ENCODE measurements at regions not wholly inside any gene's neighbourhood (a gene's known extent, or its start where the extent isn't known, plus 50 kb on each side); places are given as distances from the start of the nearest gene placed in this dataset.

DNA sequence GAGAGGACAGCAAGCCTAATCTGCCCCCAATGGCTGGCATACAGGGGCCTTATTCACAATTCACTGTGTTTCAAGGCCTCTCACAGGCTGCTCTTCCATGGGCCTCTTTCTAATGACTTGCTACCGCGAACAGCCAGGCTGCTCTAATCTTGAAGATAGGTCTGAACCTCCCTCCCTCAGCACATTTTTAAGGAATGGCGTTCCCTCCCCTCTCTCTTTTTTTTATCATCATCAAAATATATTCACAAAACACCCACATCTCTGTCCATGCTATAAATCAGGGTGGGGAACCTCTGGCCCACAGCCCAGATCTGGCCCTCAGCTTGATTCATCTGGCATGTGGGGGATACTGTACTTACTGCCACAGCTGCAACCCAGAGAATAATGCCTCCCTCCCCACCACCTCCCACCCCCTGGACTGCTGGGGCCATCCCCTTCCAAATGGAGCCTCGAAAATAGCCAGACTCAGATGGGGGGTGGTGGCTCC, 62.5 kb downstream of the PABIR2 start:
- H3K9me3 Mint-ChIP-seq (ENCODE audit: low read depth): no peaks in the 10 kb centered on the region
- no peaks in the 10 kb centered on the region for H3K36me3 Mint-ChIP-seq (ENCODE audit: low read depth)
- intact Hi-C loops (cut with DNase I, micrococcal nuclease): no loop called here
- no peak overlapping the region for H3K27ac Mint-ChIP-seq
- H3K4me1 Mint-ChIP-seq: no peaks in the 10 kb centered on the region
- H3K27me3 Mint-ChIP-seq: peaks cover 7% of the 10 kb centered on the region
- ChIA-PET POLR2A (no interaction called here), CTCF (no interaction called here)
- no peak overlapping the region for H3K4me3 Mint-ChIP-seq
- DNase-seq: no peak
- ATAC-seq: no peak

DNA sequence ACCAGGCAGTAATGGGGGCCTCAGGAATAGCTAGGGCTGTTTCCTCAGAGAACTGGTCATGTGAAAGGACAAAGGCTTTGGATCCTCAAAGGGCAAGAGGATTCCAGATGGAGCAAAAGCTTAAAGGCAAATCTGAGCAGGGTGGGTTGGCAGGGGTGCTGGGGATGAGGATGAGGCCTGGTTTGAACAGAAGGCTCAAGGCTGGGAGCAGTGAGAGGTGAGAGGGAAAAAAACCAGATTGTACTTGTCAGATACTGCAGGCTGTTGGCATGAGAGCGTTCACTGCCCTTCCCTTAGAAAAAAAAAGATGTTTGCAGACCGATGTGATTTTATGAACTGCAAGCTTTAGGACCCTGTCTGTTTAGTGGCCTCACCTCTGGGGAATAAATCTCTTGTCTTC, 63.4 kb downstream of the PABIR2 start:
- H3K27me3 Mint-ChIP-seq: peaks cover 7% of the 10 kb centered on the region

DNA sequence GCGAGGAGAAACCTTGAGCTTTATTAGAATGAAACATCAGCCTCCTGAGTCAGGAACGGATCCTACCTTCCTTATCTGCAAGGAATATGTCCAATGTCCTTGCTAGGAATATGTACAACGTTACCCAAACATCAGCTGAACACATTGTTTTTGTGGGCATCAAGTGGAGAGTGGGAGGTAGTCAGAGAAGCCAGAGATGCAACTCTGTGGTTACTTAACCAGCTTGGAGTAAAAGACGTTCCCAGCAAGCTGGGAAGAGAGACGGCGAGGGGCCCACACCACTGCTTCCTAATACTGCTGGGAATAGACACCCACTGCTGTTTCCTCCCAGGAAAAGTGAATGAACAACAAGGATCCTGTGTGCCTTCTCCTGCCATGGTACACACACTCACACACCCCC, 64.3 kb downstream of the PABIR2 start:
- intact Hi-C loops (cut with DNase I, micrococcal nuclease): no loop called here
- Mint-ChIP-seq H3K4me3 (no peak overlapping the region), H3K27me3 (peaks cover 3% of the 10 kb centered on the region), H3K27ac (no peak overlapping the region), H3K36me3 (ENCODE audit: low read depth) (no peaks in the 10 kb centered on the region), H3K4me1 (no peaks in the 10 kb centered on the region), H3K9me3 (ENCODE audit: low read depth) (no peaks in the 10 kb centered on the region)
- no peak for DNase-seq
- CTCF ChIA-PET: interaction anchor here (0.8 kb wide), 1 partner anchor 13 kb away, joined by 3 read pairs; no protein-coding TSS in a partner anchor
- ATAC-seq: no peak
- POLR2A ChIA-PET: no interaction called here

More for the DNA sequence above, 63.4 kb downstream of the PABIR2 start:
- intact Hi-C loops (cut with DNase I, micrococcal nuclease): no loop called here
- Mint-ChIP-seq H3K9me3 (ENCODE audit: low read depth) (no peaks in the 10 kb centered on the region), H3K36me3 (ENCODE audit: low read depth) (no peaks in the 10 kb centered on the region), H3K27ac (no peak overlapping the region), H3K4me1 (no peaks in the 10 kb centered on the region), H3K4me3 (no peak overlapping the region)
- DNase-seq: no peak
- ChIA-PET CTCF (no interaction called here), POLR2A (no interaction called here)
- no peak for ATAC-seq

DNA sequence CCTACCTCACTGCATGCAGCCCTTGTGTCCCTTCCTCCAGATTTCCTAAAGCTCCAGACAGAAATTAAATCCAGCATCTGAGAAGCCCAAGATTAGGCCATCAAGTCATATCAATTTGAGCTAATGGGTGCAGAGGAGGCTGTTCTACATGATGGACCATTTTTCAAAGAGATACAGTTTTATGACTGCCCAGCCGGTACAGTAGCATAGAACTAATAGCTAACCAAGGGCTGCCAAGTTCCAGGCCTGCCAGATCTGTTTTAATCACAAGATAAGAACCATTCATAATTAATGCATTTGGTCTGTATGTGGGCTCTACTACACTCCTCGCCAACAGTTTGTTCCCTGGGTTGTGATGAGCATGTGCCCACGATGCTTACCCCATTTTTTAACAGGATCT, 64.9 kb downstream of the PABIR2 start:
- POLR2A ChIA-PET: no interaction called here
- H3K4me1 Mint-ChIP-seq: no peaks in the 10 kb centered on the region
- CTCF ChIA-PET: interaction anchor here (0.8 kb wide), 1 partner anchor 12 kb away, joined by 3 read pairs; no protein-coding TSS in a partner anchor
- ATAC-seq: no peak
- DNase-seq: no peak
- H3K36me3 Mint-ChIP-seq (ENCODE audit: low read depth): no peaks in the 10 kb centered on the region
- no peaks in the 10 kb centered on the region for H3K9me3 Mint-ChIP-seq (ENCODE audit: low read depth)
- intact Hi-C loops (cut with DNase I, micrococcal nuclease): no loop called here
- H3K27me3 Mint-ChIP-seq: no peaks in the 10 kb centered on the region
- no peak overlapping the region for H3K27ac Mint-ChIP-seq
- H3K4me3 Mint-ChIP-seq: no peak overlapping the region

DNA sequence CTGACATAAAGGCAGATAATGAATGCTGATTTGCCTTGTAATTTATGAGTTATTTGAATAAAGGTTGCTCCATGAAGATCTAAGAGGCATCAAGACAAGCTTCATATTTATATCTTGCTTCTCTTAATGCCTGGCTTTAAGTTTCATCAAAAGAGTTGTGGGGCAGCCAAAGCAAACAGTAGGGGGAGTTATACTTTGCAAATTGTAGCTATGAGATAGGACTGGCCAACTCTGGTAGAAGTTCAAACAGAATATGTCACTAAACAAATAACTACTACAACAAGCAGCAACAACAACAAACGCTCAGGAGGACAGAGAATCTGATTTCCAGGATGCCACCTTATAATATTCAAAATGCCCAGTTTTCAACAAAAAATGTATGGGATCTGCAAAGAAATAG, 69.1 kb upstream of the PLAC1 start:
- Mint-ChIP-seq H3K4me1 (no peaks in the 10 kb centered on the region), H3K27ac (no peak overlapping the region), H3K36me3 (ENCODE audit: low read depth) (no peaks in the 10 kb centered on the region), H3K27me3 (no peaks in the 10 kb centered on the region), H3K4me3 (no peak overlapping the region), H3K9me3 (ENCODE audit: low read depth) (no peaks in the 10 kb centered on the region)
- POLR2A ChIA-PET: no interaction called here
- DNase-seq (no peak), ATAC-seq (no peak)
- CTCF ChIA-PET: no interaction called here
- intact Hi-C loops (cut with DNase I, micrococcal nuclease): no loop called here

DNA sequence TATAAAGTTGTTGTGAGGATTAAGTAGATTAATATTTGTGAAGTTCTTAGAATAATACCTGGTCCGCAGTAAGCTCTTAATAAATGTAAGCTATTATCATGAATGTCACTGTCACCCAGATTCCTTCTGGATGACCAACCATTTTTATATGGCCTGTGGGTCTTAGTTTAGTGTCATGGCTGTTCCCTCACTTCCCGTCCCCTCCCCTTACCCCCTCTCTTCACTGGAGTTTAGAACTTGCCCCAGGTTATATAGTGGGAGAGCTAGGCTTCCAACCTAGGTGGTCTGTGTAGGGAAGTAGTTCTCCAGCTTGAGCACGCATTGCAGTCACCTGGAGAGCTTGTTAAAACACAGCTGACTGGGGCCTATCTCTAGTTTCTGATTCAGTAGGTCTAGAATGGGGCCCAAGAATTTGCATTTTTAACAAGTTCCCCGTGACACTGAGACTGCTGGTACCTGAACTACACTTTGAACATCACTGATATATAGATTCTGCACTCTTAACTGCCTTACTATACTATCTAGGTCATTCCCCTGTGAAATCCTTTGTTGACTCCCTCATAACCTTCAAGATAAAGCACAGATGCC, 66.9 kb upstream of the PLAC1 start:
- ChIA-PET POLR2A (no interaction called here), CTCF (no interaction called here)
- intact Hi-C loops (cut with DNase I, micrococcal nuclease): no loop called here
- Mint-ChIP-seq H3K4me1 (no peaks in the 10 kb centered on the region), H3K4me3 (no peak overlapping the region), H3K27ac (no peak overlapping the region), H3K9me3 (ENCODE audit: low read depth) (no peaks in the 10 kb centered on the region), H3K27me3 (no peaks in the 10 kb centered on the region), H3K36me3 (ENCODE audit: low read depth) (no peaks in the 10 kb centered on the region)
- DNase-seq (no peak), ATAC-seq (no peak)

DNA sequence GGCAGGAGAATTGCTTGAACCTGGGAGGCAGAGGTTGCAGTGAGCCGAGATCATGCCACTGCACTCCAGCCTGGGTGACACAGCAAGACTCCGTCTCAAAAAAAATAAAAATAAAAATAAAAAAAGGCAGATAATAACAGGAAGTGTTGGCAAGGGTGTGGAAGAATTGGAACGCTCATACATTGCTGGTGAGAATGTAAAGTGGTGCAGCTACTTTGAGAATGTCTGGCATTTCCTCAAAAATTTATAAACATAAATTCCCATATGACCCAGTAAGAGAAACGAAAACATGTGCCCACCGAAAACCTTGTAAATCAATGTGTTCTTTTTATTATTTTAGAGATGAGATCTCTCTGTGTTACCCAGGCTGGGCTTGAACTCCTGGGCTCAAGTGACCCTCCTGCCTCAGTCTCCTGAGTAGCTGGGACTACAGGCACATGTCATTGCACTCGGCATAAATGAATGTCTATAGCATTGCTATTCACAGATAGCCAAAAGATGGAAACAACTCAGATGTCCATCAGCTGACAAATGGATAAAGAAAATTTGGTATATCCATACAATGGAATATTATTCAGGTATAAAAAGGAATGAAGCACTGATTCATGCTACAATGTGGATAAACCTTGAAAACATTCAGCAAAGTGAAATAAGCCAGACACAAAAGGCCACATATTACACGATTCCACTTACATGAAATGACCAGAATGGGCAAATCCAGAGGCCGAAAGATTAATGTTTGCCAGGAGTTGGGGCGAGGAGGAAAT, 63.7 kb upstream of the PLAC1 start:
- Mint-ChIP-seq H3K4me3 (no peak overlapping the region), H3K4me1 (peaks cover 21% of the 10 kb centered on the region), H3K27me3 (no peaks in the 10 kb centered on the region), H3K27ac (no peak overlapping the region), H3K9me3 (ENCODE audit: low read depth) (no peaks in the 10 kb centered on the region), H3K36me3 (ENCODE audit: low read depth) (no peaks in the 10 kb centered on the region)
- ChIA-PET CTCF (interaction anchor here (0.7 kb wide), 1 partner anchor 619 kb away, joined by 3 read pairs; no protein-coding TSS in a partner anchor), POLR2A (no interaction called here)
- intact Hi-C loops (cut with DNase I, micrococcal nuclease): no loop called here
- DNase-seq: no peak
- no peak for ATAC-seq

DNA sequence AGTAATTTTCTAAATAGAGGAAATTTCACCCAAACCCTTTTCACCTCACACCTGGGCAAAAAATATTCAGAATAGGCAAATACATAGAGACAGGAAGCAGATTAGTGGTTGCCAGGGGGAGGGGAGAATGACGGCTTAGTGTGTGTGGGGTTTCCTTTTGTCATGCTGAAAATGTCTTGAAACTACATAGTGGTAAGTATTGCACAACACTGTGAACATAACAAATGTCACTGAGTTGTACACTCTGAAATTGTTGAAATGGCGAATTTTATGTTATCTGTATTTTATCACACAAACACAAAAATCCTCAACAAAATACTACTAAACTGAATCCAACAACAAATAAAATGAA, 60.7 kb upstream of the PLAC1 start:
- DNase-seq (peak; percentile 56), ATAC-seq (peak; percentile 76)
- intact Hi-C loops (cut with DNase I, micrococcal nuclease): loop anchor here in 1 of 2 experiments (2.0 kb wide), 1 partner anchor 120 kb away; no protein-coding TSS in a partner anchor
- Mint-ChIP-seq H3K4me3 (no peak overlapping the region), H3K4me1 (peaks cover 21% of the 10 kb centered on the region), H3K9me3 (ENCODE audit: low read depth) (no peaks in the 10 kb centered on the region), H3K27ac (no peak overlapping the region), H3K36me3 (ENCODE audit: low read depth) (no peaks in the 10 kb centered on the region), H3K27me3 (no peaks in the 10 kb centered on the region)
- ChIA-PET CTCF (no interaction called here), POLR2A (no interaction called here)

DNA sequence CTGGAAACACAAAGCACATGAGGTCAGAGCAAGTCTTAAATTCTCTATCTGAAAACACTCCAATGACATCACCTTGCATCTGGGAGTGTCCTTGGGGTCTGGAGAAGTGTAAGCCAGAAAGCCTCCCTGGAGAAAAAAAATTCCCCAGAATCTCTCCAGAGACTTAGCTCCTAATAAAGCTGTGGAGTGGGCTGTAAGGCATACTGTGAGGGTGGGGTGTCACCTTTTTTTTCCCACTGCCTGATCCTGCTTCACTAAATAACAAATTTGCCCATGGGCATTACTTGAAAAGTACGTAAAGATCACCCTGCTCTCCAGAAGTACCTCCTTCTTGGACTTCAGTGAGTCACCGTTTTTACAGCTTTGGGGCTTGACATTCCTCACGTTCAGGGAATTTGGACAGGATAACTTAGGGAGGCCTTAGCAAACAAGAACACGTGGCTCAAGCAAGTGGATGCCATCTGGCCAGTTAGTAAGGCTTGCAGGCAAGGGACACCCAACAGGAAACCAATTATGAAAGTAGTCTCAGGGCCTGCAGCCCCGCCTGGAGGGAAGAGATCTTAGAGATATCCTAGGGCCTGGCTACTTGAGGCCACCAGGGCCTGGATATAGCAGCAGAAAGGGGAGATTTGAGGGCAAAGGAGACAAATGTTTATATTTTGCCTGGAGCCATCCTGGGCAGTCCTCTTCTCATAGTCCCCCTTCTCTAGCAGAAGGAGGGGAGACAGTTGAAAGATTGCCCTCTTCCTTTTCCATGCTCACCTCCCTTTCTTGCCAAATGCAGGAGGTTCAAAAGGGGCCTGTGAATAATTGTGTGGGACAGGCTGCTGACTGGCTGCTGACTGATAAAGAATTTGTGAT, 60.1 kb upstream of the PLAC1 start:
- no peaks in the 10 kb centered on the region for H3K9me3 Mint-ChIP-seq (ENCODE audit: low read depth)
- peak; percentile 23 for ATAC-seq
- no peak overlapping the region for H3K4me3 Mint-ChIP-seq
- intact Hi-C loops (cut with DNase I, micrococcal nuclease): loop anchor here in 1 of 2 experiments (2.0 kb wide), 1 partner anchor 120 kb away; no protein-coding TSS in a partner anchor
- DNase-seq: no peak
- ChIA-PET POLR2A (interaction anchor here (0.6 kb wide), 1 partner anchor 95 kb away, joined by 3 read pairs; no protein-coding TSS in a partner anchor), CTCF (no interaction called here)
- no peaks in the 10 kb centered on the region for H3K36me3 Mint-ChIP-seq (ENCODE audit: low read depth)
- peaks cover 21% of the 10 kb centered on the region for H3K4me1 Mint-ChIP-seq
- no peak overlapping the region for H3K27ac Mint-ChIP-seq
- no peaks in the 10 kb centered on the region for H3K27me3 Mint-ChIP-seq

DNA sequence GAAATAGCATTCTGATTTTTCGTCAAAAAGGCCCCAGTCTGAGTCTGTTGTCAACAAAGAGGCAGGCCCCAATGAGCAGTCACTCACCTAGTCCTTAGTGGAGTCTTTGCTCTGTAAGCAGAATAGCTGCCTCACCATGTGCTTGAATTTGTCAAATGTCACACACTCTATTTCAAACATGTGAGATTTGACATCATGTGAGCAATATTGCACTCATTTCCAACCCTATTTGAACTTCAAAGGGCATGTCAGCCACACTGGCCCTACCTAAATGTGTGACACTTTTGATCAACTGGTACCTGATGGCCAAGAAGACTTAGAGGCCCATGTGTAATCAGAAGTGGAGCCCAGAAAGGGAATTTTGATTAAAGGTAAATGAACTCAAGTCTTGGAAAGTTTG, 59.4 kb upstream of the PLAC1 start:
- no peaks in the 10 kb centered on the region for H3K36me3 Mint-ChIP-seq (ENCODE audit: low read depth)
- H3K27me3 Mint-ChIP-seq: peaks cover 2% of the 10 kb centered on the region
- no peaks in the 10 kb centered on the region for H3K9me3 Mint-ChIP-seq (ENCODE audit: low read depth)
- no peak overlapping the region for H3K27ac Mint-ChIP-seq
- ChIA-PET CTCF (no interaction called here), POLR2A (no interaction called here)
- DNase-seq: peak; percentile 5
- intact Hi-C loops (cut with DNase I, micrococcal nuclease): loop anchor here in 1 of 2 experiments (2.0 kb wide), 1 partner anchor 119 kb away; no protein-coding TSS in a partner anchor
- no peak overlapping the region for H3K4me3 Mint-ChIP-seq
- peaks cover 21% of the 10 kb centered on the region for H3K4me1 Mint-ChIP-seq
- peak; percentile 65 for ATAC-seq

DNA sequence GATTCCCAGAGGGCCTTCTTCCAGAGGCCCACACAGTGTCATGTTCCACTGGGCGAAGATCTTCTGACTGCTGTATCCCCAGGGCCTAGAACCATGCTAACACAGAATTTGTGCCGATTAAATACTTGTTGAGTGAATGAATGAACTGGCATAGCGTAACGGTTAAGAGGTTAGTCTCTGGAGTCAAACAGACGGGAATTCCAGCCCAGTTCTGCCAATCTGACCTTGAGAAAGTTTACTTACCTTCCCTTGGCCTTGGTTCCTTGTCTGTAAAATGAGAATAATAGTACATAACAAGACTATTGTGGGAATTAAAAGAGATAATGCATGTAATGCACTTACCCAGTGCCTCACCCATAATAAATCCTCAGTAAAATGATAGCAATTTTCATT, 58.3 kb upstream of the PLAC1 start:
- ChIA-PET CTCF (no interaction called here), POLR2A (no interaction called here)
- intact Hi-C loops (cut with DNase I, micrococcal nuclease): no loop called here
- Mint-ChIP-seq H3K27ac (no peak overlapping the region), H3K4me3 (no peak overlapping the region), H3K9me3 (ENCODE audit: low read depth) (no peaks in the 10 kb centered on the region), H3K36me3 (ENCODE audit: low read depth) (no peaks in the 10 kb centered on the region), H3K27me3 (peaks cover 4% of the 10 kb centered on the region), H3K4me1 (peaks cover 27% of the 10 kb centered on the region)
- no peak for DNase-seq
- no peak for ATAC-seq
